ENCODE measurements at regions not wholly inside any gene's neighbourhood (a gene's known extent, or its start where the extent isn't known, plus 50 kb on each side); places are given as distances from the start of the nearest gene placed in this dataset.
"Not testable (repeated sequence)": the region's sequence is repeated elsewhere in the genome, so short reads cannot be mapped to it uniquely, and the experiment has no call there.

- DNase-seq (ENCODE audit: missing footprints); intact Hi-C loops (cut with DNase I); ATAC-seq: not testable (repeated sequence)
Measured at GRCh38 chr15:69707241-69707640, 254.6 kb downstream of the RPLP1 start.

- intact Hi-C loops (cut with DNase I); DNase-seq (ENCODE audit: missing footprints); ATAC-seq: not testable (repeated sequence)
Measured at GRCh38 chr15:69708436-69709122, 256.0 kb downstream of the RPLP1 start.

GRCh38 chr15:69712991-69713390, 260.4 kb downstream of the RPLP1 start:
- ATAC-seq (no peak), DNase-seq (ENCODE audit: missing footprints) (no peak)
- intact Hi-C loops (cut with DNase I), result no loop called here

GRCh38 chr15:69713726-69714559, 261.3 kb downstream of the RPLP1 start:
- ATAC-seq (no peak), DNase-seq (ENCODE audit: missing footprints) (no peak)
- intact Hi-C loops (cut with DNase I), result no loop called here

- ATAC-seq (no peak), DNase-seq (ENCODE audit: missing footprints) (no peak)
- intact Hi-C loops (cut with DNase I), result no loop called here
Measured at GRCh38 chr15:69715210-69715609, 262.6 kb downstream of the RPLP1 start.

GRCh38 chr15:69718436-69718835, 265.8 kb downstream of the RPLP1 start:
- no peak for ATAC-seq
- DNase-seq (ENCODE audit: missing footprints), result no peak
- intact Hi-C loops (cut with DNase I), result no loop called here

- intact Hi-C loops (cut with DNase I), result no loop called here
- DNase-seq (ENCODE audit: missing footprints), result no peak
- ATAC-seq, result peak; percentile 63
Measured at GRCh38 chr15:69718916-69719315, 266.3 kb downstream of the RPLP1 start.

GRCh38 chr15:69719527-69720240, 267.1 kb downstream of the RPLP1 start:
- no peak for DNase-seq (ENCODE audit: missing footprints)
- intact Hi-C loops (cut with DNase I), result no loop called here
- no peak for ATAC-seq

GRCh38 chr15:69720536-69720935, 267.9 kb downstream of the RPLP1 start:
- no peak for DNase-seq (ENCODE audit: missing footprints)
- no peak for ATAC-seq
- intact Hi-C loops (cut with DNase I), result no loop called here

- intact Hi-C loops (cut with DNase I), result no loop called here
- no peak for ATAC-seq
- no peak for DNase-seq (ENCODE audit: missing footprints)
Measured at GRCh38 chr15:69722924-69723323, 270.3 kb downstream of the RPLP1 start.

GRCh38 chr15:69723404-69724096, 270.9 kb downstream of the RPLP1 start:
- no peak for DNase-seq (ENCODE audit: missing footprints)
- ATAC-seq, result no peak
- intact Hi-C loops (cut with DNase I), result no loop called here

- intact Hi-C loops (cut with DNase I), result no loop called here
- no peak for ATAC-seq
- no peak for DNase-seq (ENCODE audit: missing footprints)
Measured at GRCh38 chr15:69724333-69724732, 271.7 kb downstream of the RPLP1 start.

- intact Hi-C loops (cut with DNase I), result loop anchor here (5.0 kb wide), 2 partner anchors 248 to 737 kb away; no protein-coding TSS in a partner anchor
- ATAC-seq (no peak), DNase-seq (ENCODE audit: missing footprints) (no peak)
Measured at GRCh38 chr15:69725275-69725674, 272.7 kb downstream of the RPLP1 start.

- ATAC-seq (peak; percentile 45), DNase-seq (ENCODE audit: missing footprints) (peak; percentile 70)
- intact Hi-C loops (cut with DNase I), result loop anchor here (5.0 kb wide), 2 partner anchors 249 to 736 kb away; no protein-coding TSS in a partner anchor
Measured at GRCh38 chr15:69725957-69726356, 273.3 kb downstream of the RPLP1 start.

- intact Hi-C loops (cut with DNase I), result loop anchor here (5.0 kb wide), 2 partner anchors 250 to 735 kb away; no protein-coding TSS in a partner anchor
- ATAC-seq, result no peak
- no peak for DNase-seq (ENCODE audit: missing footprints)
Measured at GRCh38 chr15:69727121-69727924, 274.7 kb downstream of the RPLP1 start.

- ATAC-seq (no peak), DNase-seq (ENCODE audit: missing footprints) (no peak)
- intact Hi-C loops (cut with DNase I), result loop anchor here (5.0 kb wide), 2 partner anchors 252 to 733 kb away; no protein-coding TSS in a partner anchor
Measured at GRCh38 chr15:69729167-69729748, 276.6 kb downstream of the RPLP1 start.

GRCh38 chr15:69730281-69731080, 277.9 kb downstream of the RPLP1 start:
- DNase-seq (ENCODE audit: missing footprints) (no peak), ATAC-seq (no peak)
- intact Hi-C loops (cut with DNase I), result no loop called here

Data from Right ventricle myocardium inferior (tissue), 1 donor.